GM18505 (cell line): ENCODE measurements at regions not wholly inside any gene's neighbourhood (a gene's known extent, or its start where the extent isn't known, plus 50 kb on each side); places are given as distances from the start of the nearest gene placed in this dataset.

Experiments used
- ATAC-seq: cut with Tn5 transposase; IDR thresholded peaks from one replicate; pipeline ENCODE4 v1.9.1; 2021; ENCODE audit not compliant: unreplicated experiment
- POLR2A ChIP-seq: IDR thresholded peaks from 4 replicates; pipeline ENCODE4 v1.6.1; 2011; ENCODE audit warnings: borderline replicate concordance; ENCODE audit not compliant: insufficient read depth, insufficient read length; ENCODE audit errors: extremely low read depth

GRCh38 chr2:88253997-88254396 lies 83.9 kb downstream of the THNSL2 start:
- no peak for ATAC-seq
- TF ChIP-seq POLR2A: no peak

DNA sequence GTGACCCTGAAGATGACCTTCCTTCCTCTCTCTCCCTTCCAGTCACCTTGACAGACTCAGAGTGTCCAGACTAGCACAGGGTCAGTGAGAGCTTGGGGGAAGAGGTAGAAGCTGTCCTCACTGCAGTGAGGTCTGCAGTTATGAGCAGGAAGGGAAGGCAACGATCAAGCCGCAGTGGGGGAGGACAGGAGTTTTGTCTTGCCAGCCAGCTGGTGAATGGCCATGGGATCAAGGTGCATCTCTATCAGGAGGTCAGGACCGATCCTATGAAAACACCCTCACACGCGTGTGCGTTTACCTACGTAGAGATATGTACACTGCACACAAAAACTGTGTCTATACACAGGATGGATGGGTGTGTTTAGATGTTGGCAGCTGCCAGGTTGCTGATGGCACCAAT lies 83.2 kb downstream of the THNSL2 start:
- TF ChIP-seq POLR2A: no peak
- ATAC-seq: no peak

DNA sequence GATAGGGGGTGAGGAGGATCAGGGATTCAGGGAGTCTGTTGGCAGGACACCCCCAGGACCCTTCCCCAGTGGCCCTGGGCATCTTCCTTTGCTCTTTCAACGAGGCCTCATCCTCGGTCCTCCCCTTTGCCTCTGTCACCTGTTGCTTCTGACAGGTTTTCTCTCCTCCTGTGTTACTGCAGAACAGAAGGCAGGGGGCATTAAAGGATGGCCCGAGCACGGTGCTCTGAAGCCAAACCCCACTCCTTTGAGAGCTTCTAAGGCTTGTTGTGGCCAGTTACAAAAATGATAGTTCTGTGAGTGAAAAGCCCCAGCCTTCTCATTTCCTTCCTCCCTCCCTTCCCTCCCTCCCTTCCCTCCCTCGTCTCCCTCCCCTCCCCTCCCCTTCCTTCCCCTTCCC lies 82.5 kb downstream of the THNSL2 start:
- ATAC-seq: no peak
- no peak for TF ChIP-seq POLR2A

DNA sequence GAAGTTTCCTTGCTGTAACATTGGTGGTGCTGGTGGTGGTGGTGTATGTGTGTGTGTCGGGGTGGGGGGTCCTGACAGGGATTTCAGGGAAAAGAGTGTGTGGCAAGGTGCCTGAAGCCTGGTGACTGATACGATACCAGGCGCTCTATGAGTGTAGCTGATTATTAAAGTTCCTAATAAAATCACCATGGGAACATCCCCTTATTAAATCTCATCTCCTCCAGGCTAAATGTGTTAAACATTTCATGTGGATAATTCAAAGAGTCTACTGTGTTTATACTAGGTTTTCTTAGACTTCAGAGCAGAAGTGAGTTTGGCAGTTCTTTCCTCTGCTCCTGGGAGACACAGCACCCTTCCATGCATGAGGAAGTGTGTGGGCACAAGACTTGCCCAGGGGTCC lies 82.0 kb downstream of the THNSL2 start:
- no peak for TF ChIP-seq POLR2A
- ATAC-seq: no peak

GRCh38 chr2:88250404-88250803 lies 80.3 kb downstream of the THNSL2 start:
- no peak for TF ChIP-seq POLR2A
- ATAC-seq: no peak

DNA sequence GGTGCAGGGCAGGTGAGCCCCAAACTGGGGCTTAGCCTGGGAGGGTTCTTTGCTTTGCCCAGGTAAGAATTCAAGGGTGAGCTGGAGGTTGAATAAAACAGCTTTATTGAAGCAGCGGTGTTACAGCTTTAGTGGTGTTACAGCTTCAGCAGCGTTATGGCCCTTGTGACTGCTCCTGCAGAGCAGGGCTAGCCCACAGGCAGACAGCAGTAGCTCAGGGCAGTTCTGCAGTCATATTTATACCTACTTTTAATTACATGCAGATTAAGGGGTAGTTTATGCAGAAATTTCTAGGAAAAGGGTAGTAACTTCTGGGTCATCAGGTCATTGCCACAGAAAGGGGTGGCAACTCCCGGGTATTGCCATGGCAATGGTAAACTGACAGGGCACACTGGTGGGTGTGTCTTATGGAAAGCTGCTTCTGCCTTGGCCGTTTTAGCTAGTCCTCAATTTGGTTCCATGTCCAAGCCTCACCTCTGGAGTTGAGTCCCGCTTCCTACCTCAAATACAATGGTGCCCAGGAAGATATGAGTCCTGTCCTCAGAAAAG lies 78.2 kb downstream of the THNSL2 start:
- ATAC-seq: no peak
- no peak for TF ChIP-seq POLR2A

DNA sequence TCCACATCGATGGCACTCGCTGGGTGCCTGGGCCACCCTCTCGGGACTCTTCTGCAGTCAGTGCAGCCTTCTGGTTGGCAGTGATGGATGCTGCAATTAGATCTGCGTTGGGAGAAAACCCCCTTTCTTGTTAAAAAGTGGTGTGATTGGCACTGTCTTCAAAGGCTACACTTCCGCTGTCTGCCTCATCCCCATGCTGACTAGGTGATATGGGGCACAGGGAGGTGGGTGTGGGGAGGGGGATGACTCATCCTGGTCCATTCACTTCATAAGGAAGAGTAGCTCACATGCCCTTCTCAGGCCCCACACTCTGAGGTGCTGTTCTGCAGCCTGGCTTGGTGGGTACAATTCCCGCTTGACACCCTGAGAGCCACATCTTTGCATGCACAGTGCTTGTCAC lies 77.4 kb downstream of the THNSL2 start:
- ATAC-seq: no peak
- no peak for TF ChIP-seq POLR2A

DNA sequence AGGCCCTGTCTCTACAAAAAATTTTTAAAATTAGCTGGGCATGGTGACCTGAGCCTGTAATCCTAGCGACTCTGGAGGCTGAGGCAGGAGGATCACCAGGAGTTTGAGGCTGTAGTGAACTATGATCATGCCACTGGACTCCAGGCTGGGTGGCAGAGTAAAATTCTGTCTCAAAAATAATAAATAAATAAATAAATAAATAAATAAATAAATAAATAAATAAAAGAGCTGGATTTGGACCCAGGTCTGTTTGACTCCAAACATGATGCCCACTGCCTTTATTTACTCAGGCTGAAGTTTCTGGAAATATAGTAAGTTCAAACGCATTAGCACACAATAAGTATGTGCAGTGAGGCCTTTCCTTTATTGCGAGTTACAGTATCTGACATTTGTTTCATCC lies 75.0 kb downstream of the THNSL2 start:
- ATAC-seq: no peak
- TF ChIP-seq POLR2A: no peak

- TF ChIP-seq POLR2A: no peak
- no peak for ATAC-seq
Measured at GRCh38 chr2:88239781-88240180, 69.6 kb downstream of the THNSL2 start.

DNA sequence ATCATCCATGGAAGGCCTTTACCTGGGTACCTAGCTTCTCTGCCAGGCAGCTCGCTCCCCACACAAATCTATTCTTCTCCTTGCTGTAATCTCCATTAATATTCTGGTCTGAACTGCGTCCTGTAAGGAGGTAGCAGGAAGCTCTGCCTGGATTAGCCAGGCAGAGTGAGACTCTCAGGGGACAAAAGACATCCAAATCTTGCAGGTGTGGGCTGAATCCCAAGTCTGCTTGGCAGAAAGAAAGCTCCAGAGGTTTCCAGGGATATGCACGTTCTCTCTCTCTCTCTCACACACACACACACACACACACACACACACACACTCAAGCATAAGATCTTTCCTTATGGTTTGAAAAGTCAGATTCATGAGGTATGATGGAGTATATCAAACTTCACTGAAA lies 66.5 kb downstream of the THNSL2 start:
- TF ChIP-seq POLR2A: no peak
- no peak for ATAC-seq
